Right lung (tissue), 2 donors: ENCODE measurements at regions not wholly inside any gene's neighbourhood (a gene's known extent, or its start where the extent isn't known, plus 50 kb on each side); places are given as distances from the start of the nearest gene placed in this dataset.

ENCODE experiments used
- DNase-seq, 2 donors: peaks; one replicate each; pipeline ENCODE4 v3.0.0-alpha.2; 2013

- no peak for DNase-seq
Observed at GRCh38 chr5:18105449-18105848, 471.2 kb downstream of the TAF11L14 start.

- DNase-seq: no peak
Observed at GRCh38 chr5:18111906-18112465, 477.7 kb downstream of the TAF11L14 start.

- no peak for DNase-seq
Observed at GRCh38 chr5:18113721-18114120, 479.5 kb downstream of the TAF11L14 start.

GRCh38 chr5:18114151-18114757 lies 480.0 kb downstream of the TAF11L14 start:
- DNase-seq: no peak

- DNase-seq: no peak
Observed at GRCh38 chr5:18117968-18118367, 483.7 kb downstream of the TAF11L14 start.

- no peak for DNase-seq
Observed at GRCh38 chr5:18119156-18119785, 485.0 kb downstream of the TAF11L14 start.

- no peak for DNase-seq
Observed at GRCh38 chr5:18141222-18141621, 507.0 kb downstream of the TAF11L14 start.

GRCh38 chr5:18142831-18143230 lies 508.6 kb downstream of the TAF11L14 start:
- DNase-seq: peak; percentile 14 to 36

GRCh38 chr5:18152671-18153070 lies 518.4 kb downstream of the TAF11L14 start:
- no peak for DNase-seq

GRCh38 chr5:18158166-18158565 lies 523.9 kb downstream of the TAF11L14 start:
- no peak for DNase-seq

GRCh38 chr5:18159331-18159730 lies 525.1 kb downstream of the TAF11L14 start:
- no peak for DNase-seq

GRCh38 chr5:18171684-18172083 lies 537.4 kb downstream of the TAF11L14 start:
- DNase-seq: no peak

- no peak for DNase-seq
Observed at GRCh38 chr5:18179579-18179978, 545.3 kb downstream of the TAF11L14 start.

- DNase-seq: no peak
Observed at GRCh38 chr5:18181575-18181974, 547.3 kb downstream of the TAF11L14 start.

- no peak for DNase-seq
Observed at GRCh38 chr5:18195910-18196309, 561.6 kb downstream of the TAF11L14 start.

GRCh38 chr5:18197734-18198133 lies 563.5 kb downstream of the TAF11L14 start:
- DNase-seq: no peak

GRCh38 chr5:18202164-18202563 lies 567.9 kb downstream of the TAF11L14 start:
- DNase-seq: peak; percentile 24 to 47

GRCh38 chr5:18203296-18203695 lies 569.0 kb downstream of the TAF11L14 start:
- peak; percentile 14 to 23 for DNase-seq

GRCh38 chr5:18213666-18214065 lies 579.4 kb downstream of the TAF11L14 start:
- DNase-seq: no peak

GRCh38 chr5:18216016-18216415 lies 581.8 kb downstream of the TAF11L14 start:
- DNase-seq: no peak

- no peak for DNase-seq
Observed at GRCh38 chr5:18216729-18217128, 582.5 kb downstream of the TAF11L14 start.

GRCh38 chr5:18219241-18219640 lies 585.0 kb downstream of the TAF11L14 start:
- DNase-seq: no peak

GRCh38 chr5:18220631-18221030 lies 586.4 kb downstream of the TAF11L14 start:
- no peak for DNase-seq

GRCh38 chr5:18236386-18236785 lies 602.1 kb downstream of the TAF11L14 start:
- DNase-seq: no peak
